ENCODE measurements at regions not wholly inside any gene's neighbourhood (a gene's known extent, or its start where the extent isn't known, plus 50 kb on each side); places are given as distances from the start of the nearest gene placed in this dataset.

DNA sequence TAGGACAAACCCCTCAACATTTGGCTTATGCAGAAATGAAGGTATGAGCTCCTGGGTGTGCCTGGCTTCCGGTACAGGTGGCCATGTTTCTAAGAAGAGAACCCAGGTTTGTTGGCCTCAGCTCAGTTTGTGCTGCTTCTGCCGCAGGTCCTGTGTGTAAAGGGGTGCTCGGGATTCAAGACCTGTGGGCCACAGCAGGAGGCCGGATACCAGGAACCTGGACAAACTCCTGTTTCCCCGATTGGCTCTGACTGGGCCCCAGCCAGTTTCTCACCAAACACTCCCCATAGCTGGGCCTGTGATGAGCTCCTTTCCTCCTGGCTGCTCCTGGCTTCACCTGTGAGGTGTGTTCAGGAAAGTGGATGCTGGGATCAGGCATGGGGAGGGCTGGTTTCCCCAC, 271.2 kb upstream of the IRX2 start (continued):
- TF ChIP-seq, protein P1, sequence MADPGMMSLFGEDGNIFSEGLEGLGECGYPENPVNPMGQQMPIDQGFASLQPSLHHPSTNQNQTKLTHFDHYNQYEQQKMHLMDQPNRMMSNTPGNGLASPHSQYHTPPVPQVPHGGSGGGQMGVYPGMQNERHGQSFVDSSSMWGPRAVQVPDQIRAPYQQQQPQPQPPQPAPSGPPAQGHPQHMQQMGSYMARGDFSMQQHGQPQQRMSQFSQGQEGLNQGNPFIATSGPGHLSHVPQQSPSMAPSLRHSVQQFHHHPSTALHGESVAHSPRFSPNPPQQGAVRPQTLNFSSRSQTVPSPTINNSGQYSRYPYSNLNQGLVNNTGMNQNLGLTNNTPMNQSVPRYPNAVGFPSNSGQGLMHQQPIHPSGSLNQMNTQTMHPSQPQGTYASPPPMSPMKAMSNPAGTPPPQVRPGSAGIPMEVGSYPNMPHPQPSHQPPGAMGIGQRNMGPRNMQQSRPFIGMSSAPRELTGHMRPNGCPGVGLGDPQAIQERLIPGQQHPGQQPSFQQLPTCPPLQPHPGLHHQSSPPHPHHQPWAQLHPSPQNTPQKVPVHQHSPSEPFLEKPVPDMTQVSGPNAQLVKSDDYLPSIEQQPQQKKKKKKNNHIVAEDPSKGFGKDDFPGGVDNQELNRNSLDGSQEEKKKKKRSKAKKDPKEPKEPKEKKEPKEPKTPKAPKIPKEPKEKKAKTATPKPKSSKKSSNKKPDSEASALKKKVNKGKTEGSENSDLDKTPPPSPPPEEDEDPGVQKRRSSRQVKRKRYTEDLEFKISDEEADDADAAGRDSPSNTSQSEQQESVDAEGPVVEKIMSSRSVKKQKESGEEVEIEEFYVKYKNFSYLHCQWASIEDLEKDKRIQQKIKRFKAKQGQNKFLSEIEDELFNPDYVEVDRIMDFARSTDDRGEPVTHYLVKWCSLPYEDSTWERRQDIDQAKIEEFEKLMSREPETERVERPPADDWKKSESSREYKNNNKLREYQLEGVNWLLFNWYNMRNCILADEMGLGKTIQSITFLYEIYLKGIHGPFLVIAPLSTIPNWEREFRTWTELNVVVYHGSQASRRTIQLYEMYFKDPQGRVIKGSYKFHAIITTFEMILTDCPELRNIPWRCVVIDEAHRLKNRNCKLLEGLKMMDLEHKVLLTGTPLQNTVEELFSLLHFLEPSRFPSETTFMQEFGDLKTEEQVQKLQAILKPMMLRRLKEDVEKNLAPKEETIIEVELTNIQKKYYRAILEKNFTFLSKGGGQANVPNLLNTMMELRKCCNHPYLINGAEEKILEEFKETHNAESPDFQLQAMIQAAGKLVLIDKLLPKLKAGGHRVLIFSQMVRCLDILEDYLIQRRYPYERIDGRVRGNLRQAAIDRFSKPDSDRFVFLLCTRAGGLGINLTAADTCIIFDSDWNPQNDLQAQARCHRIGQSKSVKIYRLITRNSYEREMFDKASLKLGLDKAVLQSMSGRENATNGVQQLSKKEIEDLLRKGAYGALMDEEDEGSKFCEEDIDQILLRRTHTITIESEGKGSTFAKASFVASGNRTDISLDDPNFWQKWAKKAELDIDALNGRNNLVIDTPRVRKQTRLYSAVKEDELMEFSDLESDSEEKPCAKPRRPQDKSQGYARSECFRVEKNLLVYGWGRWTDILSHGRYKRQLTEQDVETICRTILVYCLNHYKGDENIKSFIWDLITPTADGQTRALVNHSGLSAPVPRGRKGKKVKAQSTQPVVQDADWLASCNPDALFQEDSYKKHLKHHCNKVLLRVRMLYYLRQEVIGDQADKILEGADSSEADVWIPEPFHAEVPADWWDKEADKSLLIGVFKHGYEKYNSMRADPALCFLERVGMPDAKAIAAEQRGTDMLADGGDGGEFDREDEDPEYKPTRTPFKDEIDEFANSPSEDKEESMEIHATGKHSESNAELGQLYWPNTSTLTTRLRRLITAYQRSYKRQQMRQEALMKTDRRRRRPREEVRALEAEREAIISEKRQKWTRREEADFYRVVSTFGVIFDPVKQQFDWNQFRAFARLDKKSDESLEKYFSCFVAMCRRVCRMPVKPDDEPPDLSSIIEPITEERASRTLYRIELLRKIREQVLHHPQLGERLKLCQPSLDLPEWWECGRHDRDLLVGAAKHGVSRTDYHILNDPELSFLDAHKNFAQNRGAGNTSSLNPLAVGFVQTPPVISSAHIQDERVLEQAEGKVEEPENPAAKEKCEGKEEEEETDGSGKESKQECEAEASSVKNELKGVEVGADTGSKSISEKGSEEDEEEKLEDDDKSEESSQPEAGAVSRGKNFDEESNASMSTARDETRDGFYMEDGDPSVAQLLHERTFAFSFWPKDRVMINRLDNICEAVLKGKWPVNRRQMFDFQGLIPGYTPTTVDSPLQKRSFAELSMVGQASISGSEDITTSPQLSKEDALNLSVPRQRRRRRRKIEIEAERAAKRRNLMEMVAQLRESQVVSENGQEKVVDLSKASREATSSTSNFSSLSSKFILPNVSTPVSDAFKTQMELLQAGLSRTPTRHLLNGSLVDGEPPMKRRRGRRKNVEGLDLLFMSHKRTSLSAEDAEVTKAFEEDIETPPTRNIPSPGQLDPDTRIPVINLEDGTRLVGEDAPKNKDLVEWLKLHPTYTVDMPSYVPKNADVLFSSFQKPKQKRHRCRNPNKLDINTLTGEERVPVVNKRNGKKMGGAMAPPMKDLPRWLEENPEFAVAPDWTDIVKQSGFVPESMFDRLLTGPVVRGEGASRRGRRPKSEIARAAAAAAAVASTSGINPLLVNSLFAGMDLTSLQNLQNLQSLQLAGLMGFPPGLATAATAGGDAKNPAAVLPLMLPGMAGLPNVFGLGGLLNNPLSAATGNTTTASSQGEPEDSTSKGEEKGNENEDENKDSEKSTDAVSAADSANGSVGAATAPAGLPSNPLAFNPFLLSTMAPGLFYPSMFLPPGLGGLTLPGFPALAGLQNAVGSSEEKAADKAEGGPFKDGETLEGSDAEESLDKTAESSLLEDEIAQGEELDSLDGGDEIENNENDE (IDR thresholded peaks at IDR 0.05; ENCODE audit: insufficient replicate concordance, low read length) = no peak
- TF ChIP-seq EGR1 (IDR thresholded peaks at IDR 0.05; ENCODE audit: borderline replicate concordance, low read depth, low read length) (no peak), CHD2 (IDR thresholded peaks at IDR 0.05; ENCODE audit: low read length) (no peak), SP1 (IDR thresholded peaks at IDR 0.05; ENCODE audit: low read depth, low read length) (no peak), POLR2A (IDR thresholded peaks at IDR 0.05; ENCODE audit: control extremely low read depth in 1 of 2, low read depth in 2 of 2, low read length in 2 of 2) (no peak), KDM5A (IDR thresholded peaks at IDR 0.05; ENCODE audit: low read length) (no peak), YY1 (IDR thresholded peaks at IDR 0.05; ENCODE audit: low read depth, low read length) (no peak)
